Epithelial cell of esophagus (primary cell): ENCODE measurements at regions not wholly inside any gene's neighbourhood (a gene's known extent, or its start where the extent isn't known, plus 50 kb on each side); places are given as distances from the start of the nearest gene placed in this dataset.
"Not testable (repeated sequence)": the region's sequence is repeated elsewhere in the genome, so short reads cannot be mapped to it uniquely, and the experiment has no call there.

ENCODE experiments used
- DNase-seq: peaks from one replicate; pipeline ENCODE4 v3.0.0; 2010; ENCODE audit warnings: low read depth
- H3K4me3 ChIP-seq: 2 replicates; pipeline ENCODE4 v1.5.1; 2011; ENCODE audit warnings: mild to moderate bottlenecking, low read length, control low read depth
- CTCF ChIP-seq: IDR thresholded peaks from 2 replicates; pipeline ENCODE4 v1.5.1; 2011; ENCODE audit warnings: low read depth, mild to moderate bottlenecking, low read length, control low read depth, inconsistent platforms; ENCODE audit not compliant: insufficient read depth; ENCODE audit errors: missing control alignments

GRCh38 chr7:108659867-108660266 is 90.2 kb downstream of the DNAJB9 start:
- no peak for DNase-seq

GRCh38 chr7:108660465-108660864 is 90.8 kb downstream of the DNAJB9 start:
- TF ChIP-seq CTCF: no peak

More at GRCh38 chr7:108659867-108660266, 90.2 kb downstream of the DNAJB9 start:
- H3K4me3 ChIP-seq: no peak overlapping the region
- TF ChIP-seq CTCF: no peak

GRCh38 chr7:108662783-108663362 is 93.2 kb downstream of the DNAJB9 start:
- TF ChIP-seq CTCF: no peak
- DNase-seq: no peak
- no peak overlapping the region for H3K4me3 ChIP-seq

More at GRCh38 chr7:108660465-108660864, 90.8 kb downstream of the DNAJB9 start:
- no peak for DNase-seq
- no peak overlapping the region for H3K4me3 ChIP-seq

GRCh38 chr7:108663701-108664100 is 94.0 kb downstream of the DNAJB9 start:
- DNase-seq: no peak
- no peak for TF ChIP-seq CTCF
- no peak overlapping the region for H3K4me3 ChIP-seq

- no peak for DNase-seq
- no peak overlapping the region for H3K4me3 ChIP-seq
- no peak for TF ChIP-seq CTCF
These were observed 97.5 kb downstream of the DNAJB9 start for GRCh38 chr7:108667216-108667615.

- no peak overlapping the region for H3K4me3 ChIP-seq
- no peak for TF ChIP-seq CTCF
- no peak for DNase-seq
These were observed 100.3 kb downstream of the DNAJB9 start for GRCh38 chr7:108669958-108670357.

- H3K4me3 ChIP-seq, DNase-seq: not testable (repeated sequence)
These were observed 104.0 kb downstream of the DNAJB9 start for GRCh38 chr7:108673699-108674098.

GRCh38 chr7:108684629-108685028 is 115.0 kb downstream of the DNAJB9 start:
- no peak for TF ChIP-seq CTCF
- no peak for DNase-seq
- no peak overlapping the region for H3K4me3 ChIP-seq
